ENCODE measurements at regions not wholly inside any gene's neighbourhood (a gene's known extent, or its start where the extent isn't known, plus 50 kb on each side); places are given as distances from the start of the nearest gene placed in this dataset.

DNA sequence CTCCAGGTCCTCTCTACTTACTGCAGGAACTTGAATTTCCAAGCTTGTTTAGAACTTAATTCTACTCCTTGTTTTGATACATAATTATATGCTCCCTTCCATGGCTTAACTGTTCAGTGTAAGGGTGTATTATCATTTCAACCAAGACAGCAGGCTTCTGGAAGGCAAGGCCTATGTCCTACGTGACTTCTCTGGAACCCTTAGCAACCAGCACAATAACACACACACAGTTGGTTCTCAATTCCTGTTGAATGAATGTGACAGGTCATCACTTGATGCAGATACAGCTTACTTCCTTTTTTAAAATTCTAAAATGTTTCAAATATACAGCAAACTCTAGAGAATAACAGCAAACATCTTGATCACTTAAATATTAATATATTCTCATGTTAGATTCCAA is 77.7 kb upstream of the COCH start:
- CTCF ChIA-PET: no interaction called here
- Histone ChIP-seq H3K4me2 (ENCODE audit: low read length) (no peak overlapping the region), H3K9me2 (ENCODE audit: insufficient read depth) (no peaks in the 10 kb centered on the region), H2AFZ (ENCODE audit: low read depth, low read length, poor library complexity, severe bottlenecking) (no peak overlapping the region), H3K9ac (ENCODE audit: low read length) (no peak overlapping the region), H3K36me3 (ENCODE audit: control insufficient read depth in 1 of 2, insufficient read depth in 2 of 2, low read length in 2 of 2) (no peaks in the 10 kb centered on the region), H3K4me3 (replicated peaks in 1 of 2; ENCODE audit: low read depth in 1 of 2, low read length in 2 of 2) (no peak overlapping the region), H3K9me3 (ENCODE audit: control insufficient read depth in 1 of 2, insufficient read depth in 1 of 2, low read depth in 1 of 2, low read length in 2 of 2) (no peaks in the 10 kb centered on the region), H3K79me2 (ENCODE audit: insufficient read depth, low read length) (no peaks in the 10 kb centered on the region), H3K27ac (ENCODE audit: low read depth, low read length) (no peak overlapping the region), H3K27me3 (ENCODE audit: insufficient read depth, low read length) (no peaks in the 10 kb centered on the region), H4K20me1 (ENCODE audit: insufficient read depth) (no peaks in the 10 kb centered on the region), H3K4me1 (ENCODE audit: control insufficient read depth in 1 of 2, insufficient read depth in 2 of 2, low read length in 2 of 2) (no peaks in the 10 kb centered on the region)
- ATAC-seq: no peak
- no TSS peak for BruUV-seq (replicated peaks)
- intact Hi-C loops (cut with micrococcal nuclease): no loop called here
- DNase-seq (ENCODE audit: low read depth, low spot score): no peak
- TF ChIP-seq ELF1 (IDR thresholded peaks at IDR 0.05; ENCODE audit: borderline replicate concordance, low read depth): no peak
- TF ChIP-seq, protein P1, sequence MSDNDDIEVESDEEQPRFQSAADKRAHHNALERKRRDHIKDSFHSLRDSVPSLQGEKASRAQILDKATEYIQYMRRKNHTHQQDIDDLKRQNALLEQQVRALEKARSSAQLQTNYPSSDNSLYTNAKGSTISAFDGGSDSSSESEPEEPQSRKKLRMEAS (IDR thresholded peaks at IDR 0.05): no peak
- TF ChIP-seq POLR2AphosphoS5 (IDR thresholded peaks at IDR 0.05; ENCODE audit: low read depth, low read length): no peak
- TF ChIP-seq POLR2A (IDR thresholded peaks at IDR 0.05; ENCODE audit: borderline replicate concordance, extremely low read depth, insufficient read depth, insufficient read length): no peak
- no peak for TF ChIP-seq JUND (IDR thresholded peaks at IDR 0.05)
- TF ChIP-seq SIN3A (IDR thresholded peaks at IDR 0.05; ENCODE audit: low read depth): no peak
- TF ChIP-seq CEBPB (IDR thresholded peaks at IDR 0.05; ENCODE audit: low read depth): no peak
- TF ChIP-seq FOSL1 (IDR thresholded peaks at IDR 0.05; ENCODE audit: low read depth): no peak
- TF ChIP-seq EGR1 (IDR thresholded peaks at IDR 0.05; ENCODE audit: low read depth): no peak
- TF ChIP-seq EZH2 (IDR thresholded peaks at IDR 0.05): no peak
- no peak for TF ChIP-seq EZH2phosphoT487 (IDR thresholded peaks at IDR 0.05; ENCODE audit: borderline replicate concordance)
- TF ChIP-seq, protein P2, sequence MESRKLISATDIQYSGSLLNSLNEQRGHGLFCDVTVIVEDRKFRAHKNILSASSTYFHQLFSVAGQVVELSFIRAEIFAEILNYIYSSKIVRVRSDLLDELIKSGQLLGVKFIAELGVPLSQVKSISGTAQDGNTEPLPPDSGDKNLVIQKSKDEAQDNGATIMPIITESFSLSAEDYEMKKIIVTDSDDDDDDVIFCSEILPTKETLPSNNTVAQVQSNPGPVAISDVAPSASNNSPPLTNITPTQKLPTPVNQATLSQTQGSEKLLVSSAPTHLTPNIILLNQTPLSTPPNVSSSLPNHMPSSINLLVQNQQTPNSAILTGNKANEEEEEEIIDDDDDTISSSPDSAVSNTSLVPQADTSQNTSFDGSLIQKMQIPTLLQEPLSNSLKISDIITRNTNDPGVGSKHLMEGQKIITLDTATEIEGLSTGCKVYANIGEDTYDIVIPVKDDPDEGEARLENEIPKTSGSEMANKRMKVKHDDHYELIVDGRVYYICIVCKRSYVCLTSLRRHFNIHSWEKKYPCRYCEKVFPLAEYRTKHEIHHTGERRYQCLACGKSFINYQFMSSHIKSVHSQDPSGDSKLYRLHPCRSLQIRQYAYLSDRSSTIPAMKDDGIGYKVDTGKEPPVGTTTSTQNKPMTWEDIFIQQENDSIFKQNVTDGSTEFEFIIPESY (IDR thresholded peaks at IDR 0.05; ENCODE audit: extremely low read depth, insufficient replicate concordance, low read length): no peak
- no peak for TF ChIP-seq SRF (IDR thresholded peaks at IDR 0.05; ENCODE audit: low read depth)
- TF ChIP-seq CTCF (IDR thresholded peaks at IDR 0.05 in 2 of 3, conservative IDR thresholded peaks at IDR 0.05 in 1 of 3; ENCODE audit: borderline replicate concordance in 1 of 3, insufficient read depth in 1 of 3, low read depth in 2 of 3, low read length in 2 of 3): no peak
- TF ChIP-seq ZFX (IDR thresholded peaks at IDR 0.05): no peak
- TF ChIP-seq RAD21 (IDR thresholded peaks at IDR 0.05; ENCODE audit: low read depth): no peak
- TF ChIP-seq ZNF274 (IDR thresholded peaks at IDR 0.05; ENCODE audit: low read depth, low read length): no peak
- TF ChIP-seq CBX3 (IDR thresholded peaks at IDR 0.05; ENCODE audit: low read depth): no peak
- POLR2A ChIA-PET: no interaction called here
- RAD21 ChIA-PET (ENCODE audit: low non-redundant PET in 1 of 2, low total read pairs in 2 of 2, uncharacterized antibody in 2 of 2, unreplicated experiment in 2 of 2): no interaction called here

Measured in HCT116 (cell line).